HEK293T (cell line): ENCODE measurements at regions not wholly inside any gene's neighbourhood (a gene's known extent, or its start where the extent isn't known, plus 50 kb on each side); places are given as distances from the start of the nearest gene placed in this dataset.

Source experiments
- CTCF ChIA-PET: fragments of 350-600 bp; formaldehyde crosslinking; extraction: SDS; loops from one replicate; lab custom pipeline; 2021; ENCODE audit warnings: antibody characterized with exemption, inconsistent platforms; lab: Yijun Ruan, JAX
- POLR2A ChIA-PET: fragments of 350-600 bp; formaldehyde crosslinking; extraction: SDS; loops from one replicate; lab custom pipeline; 2020; ENCODE audit warnings: antibody characterized with exemption, inconsistent platforms; lab: Yijun Ruan, JAX
- DNase-seq: peaks from one replicate; pipeline ENCODE4 v3.0.0; 2012; ENCODE audit warnings: mixed read lengths; ENCODE audit errors: extremely low spot score
- ARNT ChIP-seq: fragments of 450-650 bp; IDR thresholded peaks from 2 replicates; pipeline ENCODE4 v1.6.1; 2017; ENCODE audit warnings: mild to moderate bottlenecking
- BHLHE40 ChIP-seq: fragments of 450-650 bp; IDR thresholded peaks from 2 replicates; pipeline ENCODE4 v1.6.1; 2016; ENCODE audit warnings: mild to moderate bottlenecking, moderate library complexity, borderline replicate concordance
- CTBP1 ChIP-seq: fragments of 450-650 bp; IDR thresholded peaks from 2 replicates; pipeline ENCODE4 v1.6.1; 2016; ENCODE audit warnings: borderline replicate concordance
- ELF4 ChIP-seq: fragments of 450-650 bp; IDR thresholded peaks from 2 replicates; pipeline ENCODE4 v1.6.1; 2017; ENCODE audit warnings: antibody characterized with exemption
- FOXA1 ChIP-seq: fragments of 450-650 bp; IDR thresholded peaks from 2 replicates; pipeline ENCODE4 v1.6.1; 2016; ENCODE audit warnings: mild to moderate bottlenecking
- FOXK2 ChIP-seq: fragments of 450-650 bp; IDR thresholded peaks from 2 replicates; pipeline ENCODE4 v1.6.1; 2016; ENCODE audit warnings: mild to moderate bottlenecking
- FOXM1 ChIP-seq: fragments of 450-650 bp; IDR thresholded peaks from 2 replicates; pipeline ENCODE4 v1.6.1; 2017; ENCODE audit warnings: mild to moderate bottlenecking, borderline replicate concordance
- HDGF ChIP-seq: fragments of 450-650 bp; IDR thresholded peaks from 2 replicates; pipeline ENCODE4 v1.6.1; 2017; ENCODE audit warnings: antibody characterized with exemption, borderline replicate concordance
- L3MBTL2 ChIP-seq: fragments of 450-650 bp; conservative IDR thresholded peaks from 2 replicates; pipeline ENCODE4 v1.6.1; 2016; ENCODE audit warnings: mild to moderate bottlenecking
- LEF1 ChIP-seq: fragments of 450-650 bp; IDR thresholded peaks from 2 replicates; pipeline ENCODE4 v1.6.1; 2017; ENCODE audit warnings: mild to moderate bottlenecking, borderline replicate concordance
- NFRKB ChIP-seq: fragments of 450-650 bp; IDR thresholded peaks from 2 replicates; pipeline ENCODE4 v1.6.1; 2016; ENCODE audit warnings: mild to moderate bottlenecking, moderate library complexity
- PKNOX1 ChIP-seq: fragments of 450-650 bp; IDR thresholded peaks from 2 replicates; pipeline ENCODE4 v1.6.1; 2016
- SP1 ChIP-seq: fragments of 450-650 bp; IDR thresholded peaks from 2 replicates; pipeline ENCODE4 v1.6.1; 2017
- SUZ12 ChIP-seq: fragments of 450-650 bp; IDR thresholded peaks from 2 replicates; pipeline ENCODE4 v1.6.1; 2016; ENCODE audit warnings: mild to moderate bottlenecking
- TARDBP ChIP-seq: fragments of 450-650 bp; IDR thresholded peaks from 2 replicates; pipeline ENCODE4 v1.6.1; 2016
- ZNF384 ChIP-seq: fragments of 450-650 bp; IDR thresholded peaks from 2 replicates; pipeline ENCODE4 v1.6.1; 2016

- CTCF ChIA-PET: no interaction called here
- no peak for DNase-seq
- TF ChIP-seq BHLHE40 (no peak), ARNT (no peak), ELF4 (no peak), FOXA1 (no peak)
- POLR2A ChIA-PET: no interaction called here
Observed at GRCh38 chr9:23477908-23478307, 348.1 kb downstream of the ELAVL2 start.

- no peak for DNase-seq
- ChIA-PET CTCF (no interaction called here), POLR2A (no interaction called here)
- TF ChIP-seq PKNOX1: no peak
- TF ChIP-seq FOXA1: no peak
- no peak for TF ChIP-seq NFRKB
- TF ChIP-seq ARNT: no peak
- no peak for TF ChIP-seq CTBP1
- no peak for TF ChIP-seq TARDBP
- no peak for TF ChIP-seq FOXK2
- no peak for TF ChIP-seq SUZ12
- no peak for TF ChIP-seq ZNF384
- no peak for TF ChIP-seq LEF1
- TF ChIP-seq HDGF: no peak
- TF ChIP-seq L3MBTL2: no peak
- TF ChIP-seq BHLHE40: no peak
- TF ChIP-seq SP1: no peak
- TF ChIP-seq FOXM1: no peak
- no peak for TF ChIP-seq ELF4
Observed at GRCh38 chr9:23483566-23483965, 342.5 kb downstream of the ELAVL2 start.

GRCh38 chr9:23492126-23493002, 333.7 kb downstream of the ELAVL2 start:
- ChIA-PET CTCF (interaction anchor here (0.9 kb wide), 1 partner anchor 41 kb away, joined by 3 read pairs; no protein-coding TSS in a partner anchor), POLR2A (no interaction called here)
- TF ChIP-seq HDGF (no peak), CTBP1 (no peak), LEF1 (no peak), FOXK2 (no peak), FOXA1 (no peak), SP1 (no peak), L3MBTL2 (no peak), ELF4 (no peak), NFRKB (no peak), TARDBP (no peak), FOXM1 (no peak), SUZ12 (no peak), PKNOX1 (no peak), ARNT (no peak), ZNF384 (no peak), BHLHE40 (no peak)
- peak; percentile 44 for DNase-seq

GRCh38 chr9:23493219-23493618, 332.8 kb downstream of the ELAVL2 start:
- DNase-seq: no peak
- TF ChIP-seq SUZ12: no peak
- TF ChIP-seq TARDBP: no peak
- TF ChIP-seq FOXM1: no peak
- TF ChIP-seq L3MBTL2: no peak
- POLR2A ChIA-PET: no interaction called here
- CTCF ChIA-PET: no interaction called here

GRCh38 chr9:23496489-23497136, 329.4 kb downstream of the ELAVL2 start:
- ChIA-PET CTCF (no interaction called here), POLR2A (no interaction called here)
- TF ChIP-seq PKNOX1: no peak
- no peak for TF ChIP-seq ELF4
- no peak for DNase-seq

- no peak for DNase-seq
- POLR2A ChIA-PET: no interaction called here
- TF ChIP-seq HDGF: no peak
- TF ChIP-seq SP1: no peak
- no peak for TF ChIP-seq SUZ12
- TF ChIP-seq L3MBTL2: no peak
- no peak for TF ChIP-seq CTBP1
- TF ChIP-seq ELF4: no peak
- no peak for TF ChIP-seq BHLHE40
- TF ChIP-seq TARDBP: no peak
- no peak for TF ChIP-seq FOXM1
- TF ChIP-seq NFRKB: no peak
- CTCF ChIA-PET: no interaction called here
Observed at GRCh38 chr9:23497137-23497504, 328.9 kb downstream of the ELAVL2 start.
